ENCODE measurements at regions not wholly inside any gene's neighbourhood (a gene's known extent, or its start where the extent isn't known, plus 50 kb on each side); places are given as distances from the start of the nearest gene placed in this dataset.
"Not testable (repeated sequence)": the region's sequence is repeated elsewhere in the genome, so short reads cannot be mapped to it uniquely, and the experiment has no call there.

DNA sequence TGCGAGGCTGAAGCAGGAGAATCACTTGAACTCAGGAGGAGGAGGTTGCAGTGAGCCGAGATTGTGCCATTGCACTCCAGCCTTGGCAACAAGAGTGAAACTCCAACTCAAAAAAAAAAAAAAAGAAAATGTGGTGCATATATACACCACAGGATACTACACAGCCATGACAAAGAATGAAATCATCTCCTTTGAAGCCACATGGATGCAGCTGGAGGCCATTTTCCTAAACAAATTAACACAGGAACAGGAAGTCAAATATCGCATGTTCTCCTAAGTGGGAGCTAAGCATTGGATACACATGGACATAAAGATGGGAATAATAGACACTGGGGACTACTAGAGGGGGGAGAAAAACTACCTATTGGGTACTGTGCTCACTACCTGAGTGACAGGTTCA, 226.9 kb downstream of the SOX2 start:
- not testable (repeated sequence) for DNase-seq; H3K4me1 Mint-ChIP-seq (ENCODE audit: low read depth); ATAC-seq (replicated peaks in 1 of 2); H3K4me3 Mint-ChIP-seq; H3K27ac Mint-ChIP-seq; H3K36me3 Mint-ChIP-seq (ENCODE audit: insufficient read depth in 2 of 2); H3K9me3 Mint-ChIP-seq; H3K27me3 Mint-ChIP-seq (ENCODE audit: low read depth)

DNA sequence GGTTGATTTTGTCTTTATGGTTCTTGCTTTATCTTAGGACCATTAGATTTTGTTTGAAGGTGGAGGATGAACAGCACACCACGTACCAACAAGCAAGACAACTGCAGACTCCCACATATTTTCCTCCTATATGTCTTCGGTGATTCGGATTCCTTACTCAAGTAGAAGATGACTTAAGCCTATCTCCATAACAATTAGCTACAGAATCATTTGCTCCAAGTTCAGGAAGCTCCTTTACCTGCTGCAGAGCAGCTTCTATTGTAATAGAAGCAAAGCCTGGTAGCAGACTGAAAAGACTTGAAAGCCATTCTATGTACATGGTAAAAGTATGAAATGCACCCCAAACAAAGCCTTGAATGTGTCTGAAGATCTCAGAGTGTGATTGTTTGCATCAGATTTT, 229.0 kb downstream of the SOX2 start:
- H3K27me3 Mint-ChIP-seq (ENCODE audit: low read depth), result no peaks in the 10 kb centered on the region
- no peak overlapping the region for H3K27ac Mint-ChIP-seq
- H3K36me3 Mint-ChIP-seq (ENCODE audit: insufficient read depth in 2 of 2), result no peaks in the 10 kb centered on the region
- ATAC-seq (replicated peaks in 1 of 2), result no peak
- DNase-seq, result no peak
- no peaks in the 10 kb centered on the region for H3K4me1 Mint-ChIP-seq (ENCODE audit: low read depth)
- no peak overlapping the region for H3K4me3 Mint-ChIP-seq
- peaks cover 0 to 2% of the 10 kb centered on the region in 2 donors for H3K9me3 Mint-ChIP-seq

GRCh38 chr3:181941250-181941649, 229.5 kb downstream of the SOX2 start:
- Mint-ChIP-seq H3K36me3 (ENCODE audit: insufficient read depth in 2 of 2) (no peaks in the 10 kb centered on the region), H3K27me3 (ENCODE audit: low read depth) (no peaks in the 10 kb centered on the region), H3K4me3 (no peak overlapping the region), H3K27ac (no peak overlapping the region), H3K9me3 (peaks cover 0 to 2% of the 10 kb centered on the region in 2 donors), H3K4me1 (ENCODE audit: low read depth) (no peaks in the 10 kb centered on the region)
- no peak for ATAC-seq (replicated peaks in 1 of 2)
- DNase-seq, result no peak

DNA sequence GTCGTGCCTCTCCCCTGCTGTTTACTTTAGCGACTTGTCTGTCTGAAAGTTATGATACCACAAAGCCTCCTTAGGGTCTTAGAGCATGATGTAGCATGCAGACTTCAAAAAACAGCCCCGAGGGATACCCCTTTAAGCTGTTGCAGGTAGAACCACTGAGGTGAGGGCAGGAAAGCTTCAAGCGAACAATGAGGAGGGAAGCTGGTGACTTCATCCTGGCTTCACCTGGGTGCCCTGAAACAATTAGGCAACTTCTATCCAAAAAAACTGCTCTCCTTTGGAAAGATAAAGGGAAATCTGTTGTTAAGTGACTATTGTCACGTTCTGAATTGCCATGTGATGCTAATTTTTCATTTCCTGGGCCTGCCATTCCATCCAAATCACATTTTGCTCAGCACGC, 231.6 kb downstream of the SOX2 start:
- no peak overlapping the region for H3K27ac Mint-ChIP-seq
- DNase-seq (no peak), ATAC-seq (replicated peaks in 1 of 2) (no peak)
- no peaks in the 10 kb centered on the region for H3K27me3 Mint-ChIP-seq (ENCODE audit: low read depth)
- H3K4me3 Mint-ChIP-seq, result no peak overlapping the region
- no peaks in the 10 kb centered on the region for H3K4me1 Mint-ChIP-seq (ENCODE audit: low read depth)
- peaks cover 0 to 2% of the 10 kb centered on the region in 2 donors for H3K9me3 Mint-ChIP-seq
- H3K36me3 Mint-ChIP-seq (ENCODE audit: insufficient read depth in 2 of 2), result no peaks in the 10 kb centered on the region

DNA sequence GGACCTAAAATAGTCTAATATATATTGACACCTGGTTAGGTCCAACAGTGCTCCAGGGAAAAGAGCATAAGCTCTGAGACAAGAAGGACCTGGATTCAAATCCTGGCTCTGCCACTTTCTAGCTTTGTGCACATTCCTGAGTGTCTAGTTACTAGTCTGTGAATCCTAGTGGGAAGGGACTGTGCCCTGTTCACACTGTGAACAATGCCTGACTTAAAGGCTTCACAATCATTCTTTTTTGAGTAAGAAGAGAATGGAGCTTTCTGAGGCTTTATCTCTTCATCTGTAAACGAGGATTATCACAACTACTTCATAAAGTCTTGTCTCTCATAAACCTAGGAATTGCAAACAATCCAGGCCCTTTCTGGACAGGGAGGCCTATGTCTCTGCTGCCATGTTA, 235.9 kb downstream of the SOX2 start:
- Mint-ChIP-seq H3K4me3 (no peak overlapping the region), H3K27ac (no peak overlapping the region), H3K27me3 (ENCODE audit: low read depth) (no peaks in the 10 kb centered on the region), H3K4me1 (ENCODE audit: low read depth) (no peaks in the 10 kb centered on the region), H3K9me3 (no peaks in the 10 kb centered on the region), H3K36me3 (ENCODE audit: insufficient read depth in 2 of 2) (no peaks in the 10 kb centered on the region)
- ATAC-seq (replicated peaks in 1 of 2) (no peak), DNase-seq (no peak)

- no peaks in the 10 kb centered on the region for H3K4me1 Mint-ChIP-seq (ENCODE audit: low read depth)
- DNase-seq, result no peak
- no peak for ATAC-seq (replicated peaks in 1 of 2)
Observed at GRCh38 chr3:181948286-181948685, 236.6 kb downstream of the SOX2 start.

DNA sequence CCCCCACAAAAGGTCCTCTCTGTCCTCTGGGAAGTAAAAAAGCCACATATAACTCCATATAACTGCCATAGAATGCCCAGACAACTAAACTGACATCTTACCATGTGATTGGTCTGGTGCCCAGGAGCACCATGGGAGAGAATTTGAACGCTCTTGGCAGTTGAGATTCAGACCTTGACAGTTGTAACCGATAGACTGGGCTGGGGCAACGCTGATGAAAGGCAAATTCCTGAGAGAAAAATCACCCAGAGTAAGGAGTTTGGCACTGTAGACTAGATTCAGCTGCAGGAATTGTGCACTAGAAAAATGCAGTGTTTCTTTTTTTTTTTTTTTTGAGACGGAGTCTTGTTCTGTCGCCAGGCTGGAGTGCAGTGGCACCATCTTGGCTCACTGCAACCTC, 240.5 kb downstream of the SOX2 start:
- ATAC-seq (replicated peaks in 1 of 2) (no peak), DNase-seq (no peak)
- no peak overlapping the region for H3K4me3 Mint-ChIP-seq
- H3K27ac Mint-ChIP-seq, result no peak overlapping the region
- no peaks in the 10 kb centered on the region for H3K4me1 Mint-ChIP-seq (ENCODE audit: low read depth)
- H3K9me3 Mint-ChIP-seq, result peaks cover 0 to 1% of the 10 kb centered on the region in 2 donors
- no peaks in the 10 kb centered on the region for H3K27me3 Mint-ChIP-seq (ENCODE audit: low read depth)
- H3K36me3 Mint-ChIP-seq (ENCODE audit: insufficient read depth in 2 of 2), result no peaks in the 10 kb centered on the region

More at GRCh38 chr3:181948286-181948685, 236.6 kb downstream of the SOX2 start:
- Mint-ChIP-seq H3K9me3 (no peaks in the 10 kb centered on the region), H3K4me3 (no peak overlapping the region), H3K27ac (no peak overlapping the region), H3K36me3 (ENCODE audit: insufficient read depth in 2 of 2) (no peaks in the 10 kb centered on the region), H3K27me3 (ENCODE audit: low read depth) (no peaks in the 10 kb centered on the region)

DNA sequence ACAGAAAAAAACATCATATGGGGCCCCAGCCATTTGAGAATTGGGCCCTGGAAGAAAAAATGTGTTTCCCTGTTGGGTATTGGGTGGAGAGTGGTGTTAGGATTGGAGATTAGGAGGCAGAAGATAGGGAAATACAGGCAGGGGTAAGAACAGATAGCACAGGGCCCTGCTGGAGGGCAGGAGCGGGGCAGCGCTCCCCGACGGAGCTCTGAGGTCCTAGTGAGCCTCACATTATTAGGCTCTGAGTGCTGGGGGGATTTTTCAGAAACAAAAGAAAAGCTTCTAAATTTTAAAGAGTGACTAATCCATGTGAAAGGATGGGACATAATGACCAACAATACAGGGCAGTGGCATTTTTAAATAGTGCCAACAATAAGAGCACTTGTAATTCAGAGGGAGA, 241.2 kb downstream of the SOX2 start:
- H3K4me3 Mint-ChIP-seq, result no peak overlapping the region
- no peaks in the 10 kb centered on the region for H3K4me1 Mint-ChIP-seq (ENCODE audit: low read depth)
- DNase-seq (no peak), ATAC-seq (replicated peaks in 1 of 2) (no peak)
- peaks cover 0 to 1% of the 10 kb centered on the region in 2 donors for H3K9me3 Mint-ChIP-seq
- no peaks in the 10 kb centered on the region for H3K27me3 Mint-ChIP-seq (ENCODE audit: low read depth)
- H3K27ac Mint-ChIP-seq, result no peak overlapping the region
- no peaks in the 10 kb centered on the region for H3K36me3 Mint-ChIP-seq (ENCODE audit: insufficient read depth in 2 of 2)

- Mint-ChIP-seq H3K9me3 (peaks cover 0 to 1% of the 10 kb centered on the region in 2 donors), H3K36me3 (ENCODE audit: insufficient read depth in 2 of 2) (no peaks in the 10 kb centered on the region), H3K4me1 (ENCODE audit: low read depth) (no peaks in the 10 kb centered on the region), H3K27me3 (ENCODE audit: low read depth) (no peaks in the 10 kb centered on the region), H3K4me3 (no peak overlapping the region), H3K27ac (no peak overlapping the region)
- ATAC-seq (replicated peaks in 1 of 2) (no peak), DNase-seq (no peak)
Observed at GRCh38 chr3:181955566-181955965, 243.8 kb downstream of the SOX2 start.

DNA sequence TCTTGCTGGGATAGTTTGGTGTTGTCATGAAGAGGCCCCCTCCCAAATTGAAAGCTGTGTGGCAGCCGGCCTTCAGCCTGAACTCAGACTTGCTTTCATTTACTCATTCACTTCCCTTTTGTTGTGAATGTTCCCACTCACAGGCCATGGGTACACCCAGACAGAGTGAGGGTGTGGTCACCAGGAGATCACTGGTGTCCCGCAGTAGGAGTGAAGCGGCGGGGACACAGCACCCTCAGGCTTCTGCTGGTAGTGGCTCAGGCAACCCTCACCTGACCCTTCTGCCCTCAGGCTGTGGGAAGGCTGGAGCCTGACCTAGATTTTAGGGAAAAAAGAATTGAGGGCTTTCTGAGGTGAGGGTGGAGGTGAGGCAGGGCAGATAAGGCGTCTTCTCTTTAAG, 244.4 kb downstream of the SOX2 start:
- H3K9me3 Mint-ChIP-seq, result peaks cover 0 to 1% of the 10 kb centered on the region in 2 donors
- DNase-seq (no peak), ATAC-seq (replicated peaks in 1 of 2) (no peak)
- H3K4me1 Mint-ChIP-seq (ENCODE audit: low read depth), result no peaks in the 10 kb centered on the region
- no peak overlapping the region for H3K27ac Mint-ChIP-seq
- no peaks in the 10 kb centered on the region for H3K36me3 Mint-ChIP-seq (ENCODE audit: insufficient read depth in 2 of 2)
- no peak overlapping the region for H3K4me3 Mint-ChIP-seq
- no peaks in the 10 kb centered on the region for H3K27me3 Mint-ChIP-seq (ENCODE audit: low read depth)

DNA sequence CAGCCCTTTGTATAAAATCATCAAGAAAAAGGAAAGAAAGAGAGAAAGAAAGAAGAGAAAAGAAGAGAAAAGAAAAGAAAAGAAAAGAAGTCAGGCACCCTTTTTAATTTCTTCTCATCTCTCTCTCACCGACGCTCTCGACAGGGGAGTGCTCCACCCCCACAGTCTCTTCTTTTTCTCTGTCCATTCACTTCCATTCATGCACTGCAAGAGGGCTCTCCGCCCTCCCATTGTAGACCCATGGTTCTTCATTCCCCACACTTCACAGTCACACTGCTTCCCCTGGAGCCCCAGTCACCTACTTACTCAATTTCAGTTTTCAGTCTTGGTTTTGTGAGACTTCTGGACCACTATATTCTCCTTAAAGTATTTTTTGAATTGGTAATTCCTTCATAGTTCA, 254.7 kb downstream of the SOX2 start:
- H3K4me1 Mint-ChIP-seq (ENCODE audit: low read depth), result no peaks in the 10 kb centered on the region

GRCh38 chr3:181969925-181970324, 258.2 kb downstream of the SOX2 start:
- ATAC-seq (replicated peaks in 1 of 2), result no peak
- DNase-seq, result no peak
- H3K4me3 Mint-ChIP-seq, result no peak overlapping the region
- H3K27ac Mint-ChIP-seq, result no peak overlapping the region
- no peaks in the 10 kb centered on the region for H3K36me3 Mint-ChIP-seq (ENCODE audit: insufficient read depth in 2 of 2)
- no peaks in the 10 kb centered on the region for H3K4me1 Mint-ChIP-seq (ENCODE audit: low read depth)
- H3K9me3 Mint-ChIP-seq, result peaks cover 0 to 5% of the 10 kb centered on the region in 2 donors
- H3K27me3 Mint-ChIP-seq (ENCODE audit: low read depth), result no peaks in the 10 kb centered on the region

More for the DNA sequence above, 254.7 kb downstream of the SOX2 start:
- no peak overlapping the region for H3K4me3 Mint-ChIP-seq
- H3K36me3 Mint-ChIP-seq (ENCODE audit: insufficient read depth in 2 of 2), result no peaks in the 10 kb centered on the region
- DNase-seq (no peak), ATAC-seq (replicated peaks in 1 of 2) (no peak)
- H3K27ac Mint-ChIP-seq, result no peak overlapping the region
- no peaks in the 10 kb centered on the region for H3K27me3 Mint-ChIP-seq (ENCODE audit: low read depth)
- peaks cover 0 to 5% of the 10 kb centered on the region in 2 donors for H3K9me3 Mint-ChIP-seq

GRCh38 chr3:181971424-181971823, 259.7 kb downstream of the SOX2 start:
- Mint-ChIP-seq H3K4me1 (ENCODE audit: low read depth) (no peaks in the 10 kb centered on the region), H3K4me3 (no peak overlapping the region)

GRCh38 chr3:181974198-181974597, 262.5 kb downstream of the SOX2 start:
- no peaks in the 10 kb centered on the region for H3K9me3 Mint-ChIP-seq
- ATAC-seq (replicated peaks in 1 of 2) (no peak), DNase-seq (no peak)
- H3K36me3 Mint-ChIP-seq (ENCODE audit: insufficient read depth in 2 of 2), result no peaks in the 10 kb centered on the region
- no peaks in the 10 kb centered on the region for H3K4me1 Mint-ChIP-seq (ENCODE audit: low read depth)
- H3K27me3 Mint-ChIP-seq (ENCODE audit: low read depth), result no peaks in the 10 kb centered on the region
- H3K27ac Mint-ChIP-seq, result no peak overlapping the region
- no peak overlapping the region for H3K4me3 Mint-ChIP-seq

More at GRCh38 chr3:181971424-181971823, 259.7 kb downstream of the SOX2 start:
- no peak for ATAC-seq (replicated peaks in 1 of 2)
- Mint-ChIP-seq H3K9me3 (no peaks in the 10 kb centered on the region), H3K36me3 (ENCODE audit: insufficient read depth in 2 of 2) (no peaks in the 10 kb centered on the region), H3K27me3 (ENCODE audit: low read depth) (no peaks in the 10 kb centered on the region), H3K27ac (no peak overlapping the region)
- DNase-seq, result no peak
